ENCODE measurements at regions not wholly inside any gene's neighbourhood (a gene's known extent, or its start where the extent isn't known, plus 50 kb on each side); places are given as distances from the start of the nearest gene placed in this dataset.
"Not testable (repeated sequence)": the region's sequence is repeated elsewhere in the genome, so short reads cannot be mapped to it uniquely, and the experiment has no call there.

DNA sequence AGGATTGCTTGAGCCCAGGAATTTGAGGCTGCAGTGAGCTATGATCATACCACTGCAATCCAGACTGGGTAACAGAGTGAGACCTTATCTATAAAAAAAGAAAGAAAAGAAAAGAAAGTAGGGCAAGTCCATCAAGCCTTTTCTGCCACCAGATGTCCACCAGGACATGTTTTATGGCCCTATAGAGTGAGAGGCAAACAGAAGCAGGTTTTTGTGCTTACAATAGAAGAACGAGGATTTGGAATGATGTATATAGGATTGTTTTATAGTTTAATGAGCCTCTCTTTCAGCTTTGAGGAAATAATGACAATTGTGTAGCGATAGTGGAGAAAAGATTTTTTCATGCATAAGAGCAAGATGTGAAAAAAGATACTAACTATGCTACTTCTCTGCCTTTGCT is 480.5 kb downstream of the KLF12 start:
- H3K36me3 ChIP-seq (ENCODE audit: control insufficient read depth, insufficient read depth, low read length): no peaks in the 10 kb centered on the region
- no peak overlapping the region for H3K27ac ChIP-seq (ENCODE audit: low read depth, low read length)
- H3K27me3 ChIP-seq (ENCODE audit: control insufficient read depth, insufficient read depth, low read length): no peaks in the 10 kb centered on the region
- no peak overlapping the region for H3K4me3 ChIP-seq (ENCODE audit: low read depth, low read length)
- no peak for DNase-seq (ENCODE audit: low read depth in 4 of 6, low spot score in 6 of 6)
- H3K9me3 ChIP-seq (ENCODE audit: control insufficient read depth, insufficient read depth, low read length): no peaks in the 10 kb centered on the region
- WGBS (ENCODE audit: insufficient coverage): 29% methylated on average over 1 of the region's 2 CpGs
- H3K4me1 ChIP-seq (ENCODE audit: control insufficient read depth, insufficient read depth, low read length): no peaks in the 10 kb centered on the region

DNA sequence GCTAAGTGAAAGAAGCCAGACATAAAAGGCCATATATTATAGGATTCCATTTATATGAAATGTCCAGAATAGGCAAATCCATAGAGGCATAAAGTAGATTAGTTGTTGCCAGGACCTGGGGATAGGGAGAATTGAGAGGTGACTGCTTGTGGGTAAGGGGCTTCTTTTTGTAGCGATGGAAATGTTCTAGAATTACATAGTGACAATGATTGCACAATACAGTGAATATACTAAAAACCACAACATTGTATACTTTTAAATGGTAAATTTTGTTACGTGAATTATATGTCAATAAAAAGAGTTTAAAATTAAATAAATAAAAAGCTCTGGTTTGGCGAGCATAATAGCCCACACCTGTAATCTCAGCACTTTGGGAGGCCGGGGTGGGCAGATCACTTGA is 486.8 kb downstream of the KLF12 start:
- Histone ChIP-seq H3K4me1 (ENCODE audit: control insufficient read depth, insufficient read depth, low read length) (no peaks in the 10 kb centered on the region), H3K27ac (ENCODE audit: low read depth, low read length) (no peak overlapping the region), H3K4me3 (ENCODE audit: low read depth, low read length) (no peak overlapping the region), H3K27me3 (ENCODE audit: control insufficient read depth, insufficient read depth, low read length) (no peaks in the 10 kb centered on the region), H3K36me3 (ENCODE audit: control insufficient read depth, insufficient read depth, low read length) (no peaks in the 10 kb centered on the region), H3K9me3 (ENCODE audit: control insufficient read depth, insufficient read depth, low read length) (no peaks in the 10 kb centered on the region)
- no peak for DNase-seq (ENCODE audit: low read depth in 4 of 6, low spot score in 6 of 6)
- WGBS (ENCODE audit: insufficient coverage): no CpG with 5 or more reads among the region's 4 CpGs

DNA sequence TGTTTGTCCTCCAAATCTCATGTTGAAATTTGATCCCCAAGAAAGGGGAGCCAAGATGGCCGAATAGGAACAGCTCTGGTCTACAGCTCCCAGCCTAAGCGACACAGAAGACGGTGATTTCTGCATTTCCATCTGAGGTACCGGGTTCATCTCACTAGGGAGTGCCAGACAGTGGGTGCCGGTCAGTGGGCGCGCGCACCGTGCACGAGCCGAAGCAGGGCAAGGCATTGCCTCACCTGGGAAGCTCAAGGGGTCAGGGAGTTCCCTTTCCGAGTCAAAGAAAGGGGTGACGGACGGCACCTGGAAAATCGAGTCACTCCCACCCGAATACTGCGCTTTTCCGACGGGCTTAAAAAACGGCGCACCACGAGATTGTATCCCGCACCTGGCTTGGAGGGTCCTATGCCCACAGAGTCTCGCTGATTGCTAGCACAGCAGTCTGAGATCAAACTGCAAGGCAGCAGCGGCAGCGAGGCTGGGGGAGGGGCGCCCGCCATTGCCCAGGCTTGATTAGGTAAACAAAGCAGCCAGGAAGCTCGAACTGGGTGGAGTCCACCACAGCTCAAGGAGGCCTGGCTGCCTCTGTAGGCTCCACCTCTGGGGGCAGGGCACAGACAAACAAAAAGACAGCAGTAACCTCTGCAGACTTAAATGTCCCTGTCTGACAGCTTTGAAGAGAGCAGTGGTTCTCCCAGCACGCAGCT is 493.6 kb downstream of the KLF12 start:
- H3K27ac ChIP-seq (ENCODE audit: low read depth, low read length); H3K4me1 ChIP-seq (ENCODE audit: control insufficient read depth, insufficient read depth, low read length); H3K27me3 ChIP-seq (ENCODE audit: control insufficient read depth, insufficient read depth, low read length); DNase-seq (ENCODE audit: low read depth in 4 of 6, low spot score in 6 of 6); H3K4me3 ChIP-seq (ENCODE audit: low read depth, low read length); H3K9me3 ChIP-seq (ENCODE audit: control insufficient read depth, insufficient read depth, low read length); H3K36me3 ChIP-seq (ENCODE audit: control insufficient read depth, insufficient read depth, low read length): not testable (repeated sequence)
- WGBS (ENCODE audit: insufficient coverage): 98% methylated on average over 19 of the region's 30 CpGs

DNA sequence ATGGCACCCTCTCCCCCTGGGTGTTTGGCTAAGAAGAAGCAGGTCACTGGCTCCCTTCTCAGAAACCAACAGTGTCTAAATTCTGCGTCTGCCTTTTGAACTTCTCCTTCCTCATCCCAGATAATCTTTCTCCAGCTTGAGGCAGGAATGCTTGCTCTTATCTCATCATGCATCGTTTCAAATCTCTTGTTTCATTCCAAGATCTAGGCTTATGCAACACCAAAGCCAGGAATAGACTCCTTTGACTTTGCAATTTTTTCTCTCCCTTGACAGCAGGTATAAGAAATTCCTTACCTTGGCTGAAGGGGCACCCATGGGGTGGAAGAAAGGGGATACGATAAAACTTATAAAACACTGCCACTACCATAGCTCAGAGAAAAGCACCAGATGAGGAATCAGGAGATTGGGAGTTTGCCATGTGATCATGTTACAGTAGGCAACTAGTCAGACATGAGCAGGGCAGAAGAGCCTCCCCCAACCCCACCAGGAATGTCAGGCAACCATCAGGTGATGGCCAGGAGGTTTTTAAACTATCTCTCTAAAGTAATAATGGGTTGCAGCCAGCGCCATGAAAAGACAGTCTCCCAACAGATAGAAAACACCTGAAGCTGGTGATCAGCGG is 498.9 kb downstream of the KLF12 start:
- Histone ChIP-seq H3K27ac (ENCODE audit: low read depth, low read length) (no peak overlapping the region), H3K4me3 (ENCODE audit: low read depth, low read length) (no peak overlapping the region), H3K9me3 (ENCODE audit: control insufficient read depth, insufficient read depth, low read length) (no peaks in the 10 kb centered on the region), H3K36me3 (ENCODE audit: control insufficient read depth, insufficient read depth, low read length) (no peaks in the 10 kb centered on the region), H3K4me1 (ENCODE audit: control insufficient read depth, insufficient read depth, low read length) (no peaks in the 10 kb centered on the region), H3K27me3 (ENCODE audit: control insufficient read depth, insufficient read depth, low read length) (no peaks in the 10 kb centered on the region)
- no peak for DNase-seq (ENCODE audit: low read depth in 4 of 6, low spot score in 6 of 6)
- 94% methylated on average over 4 of the region's 5 CpGs for WGBS (ENCODE audit: insufficient coverage)

DNA sequence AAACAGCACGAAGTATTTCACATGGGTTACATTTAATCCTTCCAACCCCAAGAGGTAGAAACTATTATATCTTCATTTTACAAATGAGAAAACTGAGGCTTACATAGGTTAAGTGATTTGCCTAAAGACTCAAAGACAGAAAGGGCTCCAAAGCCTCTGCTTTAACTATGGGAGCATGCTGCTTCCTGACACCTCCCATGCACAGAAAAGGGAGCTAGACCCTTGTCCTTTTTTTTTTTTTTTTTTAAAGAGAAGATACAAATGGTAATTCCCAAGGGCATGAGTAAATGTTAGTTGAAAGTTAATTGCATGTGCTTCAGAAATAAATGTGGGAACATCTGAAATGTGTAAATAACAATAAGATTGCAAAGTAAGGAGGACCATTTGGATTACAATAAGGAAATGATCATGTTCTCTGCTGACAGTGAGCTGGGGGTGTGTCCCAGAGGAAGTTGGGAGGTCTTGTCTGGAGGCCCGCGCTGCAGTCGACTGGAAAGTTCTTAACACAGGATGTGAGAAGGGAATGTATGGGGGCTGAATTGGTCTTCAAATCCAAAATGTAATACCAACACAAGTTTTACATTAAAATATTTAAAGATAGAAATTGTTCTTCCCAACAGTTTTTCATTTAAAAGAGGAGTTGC is 500.3 kb downstream of the KLF12 start:
- H3K9me3 ChIP-seq (ENCODE audit: control insufficient read depth, insufficient read depth, low read length): no peaks in the 10 kb centered on the region
- no peaks in the 10 kb centered on the region for H3K4me1 ChIP-seq (ENCODE audit: control insufficient read depth, insufficient read depth, low read length)
- H3K36me3 ChIP-seq (ENCODE audit: control insufficient read depth, insufficient read depth, low read length): no peaks in the 10 kb centered on the region
- WGBS (ENCODE audit: insufficient coverage): no CpG with 5 or more reads among the region's 4 CpGs
- H3K27me3 ChIP-seq (ENCODE audit: control insufficient read depth, insufficient read depth, low read length): no peaks in the 10 kb centered on the region
- H3K4me3 ChIP-seq (ENCODE audit: low read depth, low read length): no peak overlapping the region
- no peak overlapping the region for H3K27ac ChIP-seq (ENCODE audit: low read depth, low read length)
- DNase-seq (ENCODE audit: low read depth in 4 of 6, low spot score in 6 of 6): no peak

DNA sequence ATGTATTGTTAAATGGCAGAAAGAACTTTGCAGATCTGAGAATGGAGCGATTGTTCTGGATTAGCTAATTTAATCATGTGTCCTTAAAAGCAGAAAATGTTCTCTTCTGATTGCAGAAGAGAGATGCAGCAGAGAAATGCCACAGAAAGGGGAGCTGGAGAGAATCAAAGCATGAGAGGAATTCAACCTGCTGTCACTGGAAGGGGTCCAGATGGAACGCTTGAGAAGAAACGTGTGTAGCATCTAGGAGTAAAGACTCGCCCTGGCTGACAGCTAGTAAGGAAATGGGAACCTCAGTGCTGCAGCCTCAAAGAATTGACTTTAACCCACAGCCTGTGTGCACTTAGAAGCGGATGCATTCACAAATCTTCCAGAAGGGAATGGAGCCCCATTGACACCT is 502.8 kb downstream of the KLF12 start:
- H3K9me3 ChIP-seq (ENCODE audit: control insufficient read depth, insufficient read depth, low read length): no peaks in the 10 kb centered on the region
- H3K4me1 ChIP-seq (ENCODE audit: control insufficient read depth, insufficient read depth, low read length): no peaks in the 10 kb centered on the region
- DNase-seq (ENCODE audit: low read depth in 4 of 6, low spot score in 6 of 6): peak in 1 of 6 donors; percentile 69
- no peaks in the 10 kb centered on the region for H3K27me3 ChIP-seq (ENCODE audit: control insufficient read depth, insufficient read depth, low read length)
- no peak overlapping the region for H3K4me3 ChIP-seq (ENCODE audit: low read depth, low read length)
- 90% methylated on average over 2 of the region's 5 CpGs for WGBS (ENCODE audit: insufficient coverage)
- no peaks in the 10 kb centered on the region for H3K36me3 ChIP-seq (ENCODE audit: control insufficient read depth, insufficient read depth, low read length)
- H3K27ac ChIP-seq (ENCODE audit: low read depth, low read length): no peak overlapping the region

DNA sequence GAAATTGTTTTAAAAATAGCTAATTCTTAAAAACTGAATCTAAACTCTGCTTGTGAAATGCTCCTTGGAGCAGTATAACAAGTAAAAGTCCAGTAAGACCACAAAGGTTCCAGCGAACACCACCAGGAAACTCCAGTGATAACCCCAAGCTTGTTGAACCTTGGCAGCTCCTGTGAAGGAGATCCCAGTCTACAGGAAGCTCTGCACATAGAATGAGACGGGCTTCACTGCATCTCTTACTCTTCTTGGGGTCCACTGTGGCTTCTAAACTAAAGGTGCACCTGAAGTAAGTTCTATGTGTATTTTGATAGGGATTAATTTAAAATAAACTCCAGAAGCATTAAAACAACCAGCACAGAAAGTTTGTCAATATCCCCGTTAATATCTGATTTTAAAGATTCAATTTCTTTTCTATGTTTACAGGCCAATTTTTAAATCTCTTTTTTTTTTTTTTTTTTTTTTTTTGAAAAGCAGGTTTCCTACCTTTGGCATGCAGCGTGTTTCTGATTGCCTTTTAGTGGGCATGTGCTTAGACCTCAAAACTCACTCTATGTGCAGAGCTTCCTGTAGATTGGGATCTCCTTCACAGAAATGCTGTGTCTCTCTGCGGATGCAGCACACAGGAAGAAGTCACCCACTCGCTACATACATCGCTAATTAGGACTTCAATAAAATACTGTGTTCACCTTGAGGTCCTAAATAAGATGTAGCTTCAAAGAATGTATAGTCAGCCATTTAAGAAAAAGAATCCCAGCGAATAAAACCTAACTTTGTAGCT is 508.5 kb downstream of the KLF12 start:
- no peaks in the 10 kb centered on the region for H3K4me1 ChIP-seq (ENCODE audit: control insufficient read depth, insufficient read depth, low read length)
- H3K4me3 ChIP-seq (ENCODE audit: low read depth, low read length): no peak overlapping the region
- WGBS (ENCODE audit: insufficient coverage): 100% methylated on average over 1 of the region's 8 CpGs
- no peak overlapping the region for H3K27ac ChIP-seq (ENCODE audit: low read depth, low read length)
- no peak for DNase-seq (ENCODE audit: low read depth in 4 of 6, low spot score in 6 of 6)
- no peaks in the 10 kb centered on the region for H3K9me3 ChIP-seq (ENCODE audit: control insufficient read depth, insufficient read depth, low read length)
- no peaks in the 10 kb centered on the region for H3K36me3 ChIP-seq (ENCODE audit: control insufficient read depth, insufficient read depth, low read length)
- no peaks in the 10 kb centered on the region for H3K27me3 ChIP-seq (ENCODE audit: control insufficient read depth, insufficient read depth, low read length)

DNA sequence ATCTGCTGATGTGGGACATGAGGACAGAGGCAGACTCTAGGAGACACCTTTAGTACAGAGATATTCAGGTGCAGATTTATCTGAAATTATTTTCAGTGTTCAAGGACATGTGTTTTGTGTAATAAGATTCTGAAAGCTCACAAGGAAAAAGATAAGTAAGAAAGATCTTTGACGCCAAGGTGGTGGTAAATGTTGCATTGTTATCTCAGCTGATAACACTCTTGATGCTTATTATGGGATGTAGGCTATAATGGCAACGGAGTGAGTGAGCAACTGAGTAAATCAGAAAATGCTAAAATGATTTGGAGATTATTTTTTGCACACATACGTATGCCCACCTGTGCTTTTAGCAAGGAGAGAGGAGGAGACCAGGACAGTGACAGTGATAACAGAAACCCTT is 510.9 kb downstream of the KLF12 start:
- Histone ChIP-seq H3K4me3 (ENCODE audit: low read depth, low read length) (no peak overlapping the region), H3K9me3 (ENCODE audit: control insufficient read depth, insufficient read depth, low read length) (no peaks in the 10 kb centered on the region), H3K27me3 (ENCODE audit: control insufficient read depth, insufficient read depth, low read length) (no peaks in the 10 kb centered on the region), H3K4me1 (ENCODE audit: control insufficient read depth, insufficient read depth, low read length) (no peaks in the 10 kb centered on the region), H3K36me3 (ENCODE audit: control insufficient read depth, insufficient read depth, low read length) (no peaks in the 10 kb centered on the region), H3K27ac (ENCODE audit: low read depth, low read length) (no peak overlapping the region)
- 93% methylated on average over 3 of the region's 3 CpGs for WGBS (ENCODE audit: insufficient coverage)
- no peak for DNase-seq (ENCODE audit: low read depth in 4 of 6, low spot score in 6 of 6)

DNA sequence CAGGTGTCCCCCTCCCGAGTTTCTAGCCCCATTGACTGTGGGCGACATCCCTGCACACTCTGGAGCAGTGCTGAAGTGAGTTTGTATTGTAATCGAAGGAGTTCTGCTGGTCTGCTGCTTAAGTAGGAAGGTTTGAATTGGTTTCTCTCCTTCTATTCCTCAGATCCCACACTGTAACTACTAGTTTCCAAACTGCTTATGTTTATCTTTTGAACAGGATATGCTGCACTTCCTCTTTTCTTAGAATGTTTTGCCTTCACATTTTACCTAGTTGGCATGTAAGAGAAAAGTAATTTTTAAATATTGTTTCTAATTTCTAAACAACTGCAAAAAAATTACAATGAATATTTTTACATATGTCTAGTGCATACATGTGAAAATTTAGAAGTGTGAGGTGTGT is 511.8 kb downstream of the KLF12 start:
- 100% methylated on average over 2 of the region's 3 CpGs for WGBS (ENCODE audit: insufficient coverage)
- no peak for DNase-seq (ENCODE audit: low read depth in 4 of 6, low spot score in 6 of 6)
- no peaks in the 10 kb centered on the region for H3K4me1 ChIP-seq (ENCODE audit: control insufficient read depth, insufficient read depth, low read length)
- H3K9me3 ChIP-seq (ENCODE audit: control insufficient read depth, insufficient read depth, low read length): no peaks in the 10 kb centered on the region
- no peaks in the 10 kb centered on the region for H3K27me3 ChIP-seq (ENCODE audit: control insufficient read depth, insufficient read depth, low read length)
- no peaks in the 10 kb centered on the region for H3K36me3 ChIP-seq (ENCODE audit: control insufficient read depth, insufficient read depth, low read length)
- H3K27ac ChIP-seq (ENCODE audit: low read depth, low read length): no peak overlapping the region
- no peak overlapping the region for H3K4me3 ChIP-seq (ENCODE audit: low read depth, low read length)

All from spinal cord (tissue), 9 donors.